CD4-positive, alpha-beta T cell treated with Interleukin-4 for 4 hours (primary cell): ENCODE measurements at regions not wholly inside any gene's neighbourhood (a gene's known extent, or its start where the extent isn't known, plus 50 kb on each side); places are given as distances from the start of the nearest gene placed in this dataset.

Source experiments
- DNase-seq: peaks from one replicate; pipeline ENCODE4 v3.0.0-alpha.2; 2020

- no peak for DNase-seq
Measured at GRCh38 chr12:107283652-107284051, 190.3 kb upstream of the CRY1 start.

- DNase-seq, result no peak
Measured at GRCh38 chr12:107284692-107285091, 191.3 kb upstream of the CRY1 start.

DNA sequence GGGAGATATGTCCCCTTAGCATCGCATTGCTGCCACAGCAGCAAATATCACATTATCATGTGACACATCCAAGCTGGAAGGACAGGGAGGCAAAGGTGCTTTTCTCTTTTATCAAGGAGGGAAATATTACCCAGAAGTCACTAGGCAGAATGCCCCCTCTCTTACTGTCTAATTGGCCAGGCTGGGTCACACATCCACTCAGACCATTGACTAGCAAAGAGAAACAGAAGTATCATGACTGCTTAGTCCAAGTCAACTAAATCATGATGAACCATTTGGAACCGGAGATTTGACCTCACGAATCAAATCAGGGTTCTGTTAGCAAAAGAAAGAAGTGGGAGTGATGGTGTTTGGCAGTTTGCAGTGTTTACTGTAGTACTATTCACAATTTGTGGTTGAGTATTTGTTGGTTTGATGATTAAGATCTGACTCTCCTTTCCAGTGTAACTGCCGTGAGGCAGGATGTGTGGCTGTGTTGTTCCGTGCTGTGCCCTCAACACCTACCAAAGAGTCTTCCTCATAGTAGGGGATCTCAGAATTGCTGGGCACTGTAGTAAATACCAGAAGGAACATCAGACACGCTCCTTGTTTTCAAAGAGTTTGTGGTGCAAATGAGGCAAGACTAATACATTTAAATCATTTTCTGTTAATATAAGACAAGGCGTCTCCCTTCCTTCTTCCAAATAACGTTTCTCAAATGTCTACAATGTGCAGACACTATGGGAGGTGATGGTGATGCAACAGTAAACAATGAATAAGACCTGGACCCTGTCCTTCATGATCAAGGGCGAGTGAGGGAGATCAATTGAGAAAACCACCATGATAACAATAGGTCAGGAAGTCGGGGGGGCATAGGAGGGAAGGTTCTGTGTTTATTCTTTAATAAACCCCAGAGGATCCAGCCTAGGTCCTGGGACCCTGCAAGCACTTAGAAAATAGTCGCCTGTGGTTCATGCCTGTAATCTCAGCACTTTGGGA lies 194.4 kb upstream of the CRY1 start:
- peak; percentile 31 for DNase-seq

DNA sequence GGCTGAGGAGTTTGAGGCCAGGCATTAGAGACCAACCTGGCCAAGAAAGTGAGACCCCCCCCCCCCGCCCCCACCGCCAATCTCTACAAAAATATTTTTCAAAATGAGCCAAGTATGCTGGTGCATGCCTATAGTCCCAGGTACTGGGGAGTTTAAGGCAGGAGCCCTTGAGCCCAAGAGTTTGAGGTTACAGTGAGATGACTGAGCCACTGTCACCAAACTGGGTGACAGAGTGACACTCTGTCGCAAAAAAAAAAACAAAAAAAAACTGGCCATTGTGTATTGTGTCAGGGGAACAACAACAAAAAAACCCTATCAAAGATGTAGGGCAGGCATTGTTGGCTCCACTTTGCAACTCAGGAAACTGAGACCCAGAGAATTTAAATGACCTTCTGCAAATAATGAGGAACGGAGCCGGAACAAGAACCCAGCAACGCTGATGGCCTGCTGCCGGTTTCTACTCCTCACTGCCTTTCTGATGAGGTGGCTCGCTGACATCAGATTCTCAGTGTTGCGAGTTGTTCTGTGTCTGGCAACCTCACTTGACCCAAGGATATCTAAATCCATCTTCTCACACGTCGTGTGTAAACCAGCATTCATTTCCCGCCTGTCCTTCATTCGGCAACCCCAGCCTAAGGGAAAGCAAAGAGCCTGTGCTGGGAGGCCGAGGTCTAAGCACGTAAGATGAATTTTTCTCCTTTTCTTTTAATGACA lies 195.2 kb upstream of the CRY1 start:
- no peak for DNase-seq

DNA sequence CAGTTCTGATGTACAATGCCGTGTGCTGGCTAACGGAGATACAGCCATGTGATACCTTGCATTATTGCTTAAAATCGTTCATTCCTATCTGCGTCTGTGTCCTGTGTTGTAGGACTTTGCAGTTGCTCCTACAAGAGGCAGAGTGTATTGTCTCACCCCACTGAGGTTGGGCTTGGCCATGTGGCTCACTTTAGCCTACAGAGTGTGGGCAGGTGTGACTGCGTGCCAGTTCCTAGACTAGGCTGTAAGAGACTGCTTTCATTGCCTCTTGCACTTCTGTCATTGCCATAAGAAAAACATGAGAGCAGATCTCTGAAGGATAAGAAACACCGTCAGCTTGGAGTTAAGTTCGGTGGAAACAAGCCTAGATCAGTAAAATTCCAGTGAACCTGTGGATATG lies 197.7 kb upstream of the CRY1 start:
- no peak for DNase-seq

- no peak for DNase-seq
Measured at GRCh38 chr12:107296681-107297089, 203.3 kb upstream of the CRY1 start.

DNA sequence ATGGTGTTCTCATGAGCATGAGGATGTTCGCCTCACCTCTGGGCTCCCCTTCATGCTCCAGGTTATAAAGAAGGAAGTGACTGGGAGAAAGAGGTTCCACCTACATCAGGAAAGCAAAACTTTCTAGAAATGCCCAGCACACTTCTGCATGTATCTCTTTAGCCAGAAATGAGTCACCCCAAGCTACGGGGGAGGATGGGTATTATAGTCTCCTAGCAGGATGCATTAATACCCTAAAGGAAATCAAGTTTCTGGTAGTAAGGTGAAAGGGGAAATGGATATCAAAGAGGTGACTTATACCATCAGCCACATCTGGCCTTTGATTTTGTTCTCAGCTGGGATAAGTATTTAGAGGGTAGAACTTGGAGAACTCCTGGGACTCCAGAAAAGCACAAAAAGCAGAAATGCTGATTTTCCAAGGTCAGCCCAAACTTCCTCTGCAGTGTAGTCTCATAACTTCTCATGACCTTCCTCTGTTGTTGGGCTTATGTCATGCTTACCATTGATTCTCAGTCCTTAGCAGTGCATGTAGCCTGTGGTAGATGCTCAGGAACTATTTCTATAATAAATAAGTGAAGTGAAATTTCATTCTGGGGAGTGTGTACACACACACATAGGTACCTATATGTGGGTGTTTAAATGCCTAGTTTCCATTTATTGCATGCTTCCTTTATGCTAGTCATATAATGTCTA lies 209.4 kb upstream of the CRY1 start:
- no peak for DNase-seq

DNA sequence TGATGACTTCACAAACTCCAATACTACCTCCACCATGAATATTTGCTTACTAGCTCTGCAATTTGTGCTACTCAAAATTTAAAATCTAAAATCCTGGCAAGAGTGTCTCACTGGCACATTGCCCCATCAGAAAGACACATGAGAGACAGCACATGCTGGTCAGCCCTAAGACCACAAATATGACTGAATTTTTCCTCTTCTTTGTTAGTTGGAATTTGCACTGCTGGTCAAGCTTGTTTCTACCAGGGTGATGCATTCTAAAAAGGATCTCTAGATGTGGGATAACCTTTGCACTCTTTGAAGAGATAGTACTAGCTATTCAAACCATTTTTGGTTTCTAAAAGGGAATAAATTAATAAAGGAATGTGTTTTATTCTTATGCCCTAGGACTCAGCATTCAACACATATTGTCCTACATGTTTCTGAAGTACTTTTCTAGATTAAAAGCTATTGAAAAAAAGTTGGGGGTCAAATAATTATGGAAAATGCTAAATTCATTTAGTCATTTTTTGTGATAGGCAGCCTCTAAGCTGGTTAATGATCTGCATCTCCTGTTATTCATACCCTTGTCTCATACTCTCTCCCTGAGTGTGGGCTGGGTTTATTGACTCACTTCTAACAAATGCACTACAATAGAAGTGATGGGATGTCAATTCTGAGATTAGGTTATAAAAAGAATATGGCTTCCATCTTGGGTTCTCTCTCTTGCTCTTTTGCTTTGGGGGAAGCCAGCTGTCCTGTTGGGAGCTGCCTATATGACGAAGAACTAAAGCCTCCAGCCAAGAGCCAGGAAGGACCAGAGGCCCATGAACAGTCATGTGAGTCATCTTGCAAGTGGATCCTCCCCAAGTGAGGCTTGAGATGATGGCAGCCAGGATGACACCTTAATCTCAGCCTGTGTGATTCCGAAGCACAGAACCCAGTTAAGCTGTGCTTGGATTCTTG lies 211.5 kb upstream of the CRY1 start:
- no peak for DNase-seq

DNA sequence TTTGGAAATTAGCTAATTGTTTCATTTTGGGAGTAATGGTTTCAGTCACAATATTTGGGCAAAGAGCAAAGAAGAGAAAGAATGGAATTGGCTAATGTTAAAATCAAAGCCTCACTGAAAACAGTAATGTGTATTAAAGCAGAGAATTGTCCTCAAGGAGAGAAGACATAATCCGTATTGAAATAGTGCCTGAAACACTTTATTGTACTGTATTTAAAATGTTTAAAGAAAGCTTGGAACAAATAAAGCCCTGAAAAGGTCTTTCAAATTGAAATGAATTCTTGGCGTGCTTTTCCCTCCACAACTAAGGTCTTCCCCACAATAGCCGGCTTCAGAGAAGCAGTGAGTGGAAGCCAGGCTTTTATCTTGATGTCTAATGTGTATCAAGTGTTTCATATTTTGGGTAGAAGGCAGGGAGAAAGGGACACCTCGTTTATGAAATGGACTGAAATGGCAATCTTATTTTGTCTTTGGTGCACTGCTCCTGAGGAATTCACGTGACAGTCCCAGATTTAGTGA lies 212.9 kb upstream of the CRY1 start:
- DNase-seq, result no peak

DNA sequence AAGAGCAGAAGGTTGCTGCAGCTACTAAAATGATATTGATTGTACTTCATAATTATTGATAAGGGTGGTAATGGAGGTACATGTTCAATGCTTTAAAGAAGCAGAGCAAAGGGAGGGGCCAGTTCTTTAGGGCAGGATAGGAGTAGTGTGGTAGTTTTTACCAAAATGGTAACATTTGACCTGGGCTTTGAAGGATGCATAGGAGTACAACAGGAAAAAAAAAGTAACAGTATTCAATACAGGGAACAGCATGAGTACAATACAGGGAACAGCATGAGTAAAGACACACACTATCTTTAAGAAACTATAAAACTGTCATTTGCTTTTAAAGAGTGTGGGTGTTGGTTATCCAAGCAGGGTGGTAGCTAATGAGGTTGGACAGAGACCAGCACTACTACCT lies 215.0 kb upstream of the CRY1 start:
- DNase-seq, result no peak

DNA sequence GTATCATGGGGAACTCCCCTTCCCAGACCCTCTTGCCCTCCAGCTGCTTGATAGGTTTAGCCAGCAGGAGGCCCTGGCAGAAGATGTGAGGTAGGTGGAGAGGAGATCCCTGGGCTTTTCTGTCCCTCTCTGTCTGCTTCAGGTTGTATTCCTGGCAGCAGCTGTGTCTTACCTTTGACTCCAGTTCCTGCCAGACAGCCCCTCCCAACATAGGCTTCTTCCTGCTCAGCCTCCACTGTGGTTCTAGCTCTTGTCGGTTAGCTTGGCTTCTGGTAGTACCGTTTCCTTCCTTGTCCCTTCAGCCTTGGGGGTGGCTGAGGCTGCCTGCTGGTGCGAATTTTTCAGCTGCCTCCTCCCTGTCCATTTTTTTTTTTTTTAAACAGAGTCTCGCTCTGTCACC lies 215.7 kb upstream of the CRY1 start:
- DNase-seq, result peak; percentile 14

GRCh38 chr12:107310621-107311020 lies 217.3 kb upstream of the CRY1 start:
- DNase-seq, result no peak

DNA sequence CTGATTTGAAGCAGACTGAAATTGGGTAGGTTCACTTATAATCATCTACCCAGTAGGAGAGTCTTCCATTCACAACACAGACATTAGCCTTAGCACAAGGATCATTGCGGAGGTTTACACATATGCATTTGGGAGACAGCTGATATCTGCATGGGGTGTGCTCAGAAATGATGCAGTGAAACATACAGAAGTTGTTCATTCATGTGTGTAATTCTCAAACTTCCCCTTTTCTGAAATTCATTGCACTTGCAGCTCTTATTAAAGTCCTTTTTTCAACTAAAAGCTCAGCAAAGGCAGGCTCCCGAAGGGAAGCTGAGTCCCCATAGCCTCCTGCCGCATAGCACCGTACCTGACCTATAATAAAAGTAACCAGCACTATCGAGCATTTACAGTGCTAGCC lies 218.3 kb upstream of the CRY1 start:
- no peak for DNase-seq

GRCh38 chr12:107317751-107318555 lies 224.6 kb upstream of the CRY1 start:
- DNase-seq, result peak; percentile 76

DNA sequence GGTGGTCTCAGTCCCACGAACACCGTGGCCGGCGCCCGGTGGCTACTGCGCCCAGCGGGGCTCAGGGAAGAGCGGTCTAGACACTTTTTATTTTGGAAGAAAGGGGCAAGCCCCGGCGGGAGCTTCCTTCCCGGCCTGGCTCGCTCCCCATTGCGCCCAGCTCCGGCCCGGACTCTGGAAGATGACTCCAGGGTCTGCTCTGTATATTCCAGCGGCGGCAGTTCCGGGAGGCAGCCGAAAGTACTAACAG lies 225.1 kb upstream of the CRY1 start:
- DNase-seq, result no peak

- DNase-seq, result no peak
Measured at GRCh38 chr12:107318806-107319532, 225.6 kb upstream of the CRY1 start.

GRCh38 chr12:107319533-107320032 lies 226.2 kb upstream of the CRY1 start:
- DNase-seq, result no peak

GRCh38 chr12:107320033-107320928 lies 226.9 kb upstream of the CRY1 start:
- DNase-seq, result peak; percentile 68

DNA sequence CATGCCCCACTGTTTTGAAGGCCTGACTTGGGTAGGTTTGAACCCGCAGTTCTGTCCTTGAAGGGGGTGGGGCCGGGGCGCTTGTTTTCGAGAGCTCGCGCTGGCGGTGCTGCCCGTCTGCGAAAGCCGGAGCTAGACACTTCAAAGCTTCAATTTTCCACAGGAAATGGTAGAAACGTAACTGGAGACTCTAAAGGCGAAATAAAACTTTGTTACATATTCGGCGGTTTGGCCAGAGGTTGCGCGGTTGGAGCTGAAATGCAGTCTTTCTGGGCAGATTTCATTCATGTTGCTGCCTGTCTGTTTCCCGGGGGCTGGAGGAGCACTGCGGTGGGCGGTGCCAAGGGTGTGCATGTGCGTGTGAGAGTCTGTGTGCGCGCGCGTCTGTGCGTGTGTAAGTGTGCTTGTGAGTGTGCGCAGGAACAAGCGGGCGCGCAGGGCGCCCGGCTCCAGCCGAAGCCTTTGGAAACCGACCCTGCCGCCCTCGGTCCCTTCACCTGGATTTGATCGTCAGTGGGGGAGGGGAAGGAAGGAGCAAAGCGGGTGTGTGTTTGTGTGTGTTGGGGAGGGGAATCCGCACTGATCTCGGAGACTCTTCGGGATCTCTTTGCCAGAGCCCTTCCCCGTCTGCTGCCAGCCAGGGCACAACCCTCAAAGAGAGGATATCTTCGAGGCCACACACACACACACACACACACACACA lies 227.7 kb upstream of the CRY1 start:
- peak; percentile 65 for DNase-seq
